ENCODE measurements at regions not wholly inside any gene's neighbourhood (a gene's known extent, or its start where the extent isn't known, plus 50 kb on each side); places are given as distances from the start of the nearest gene placed in this dataset.
"Not testable (repeated sequence)": the region's sequence is repeated elsewhere in the genome, so short reads cannot be mapped to it uniquely, and the experiment has no call there.

DNA sequence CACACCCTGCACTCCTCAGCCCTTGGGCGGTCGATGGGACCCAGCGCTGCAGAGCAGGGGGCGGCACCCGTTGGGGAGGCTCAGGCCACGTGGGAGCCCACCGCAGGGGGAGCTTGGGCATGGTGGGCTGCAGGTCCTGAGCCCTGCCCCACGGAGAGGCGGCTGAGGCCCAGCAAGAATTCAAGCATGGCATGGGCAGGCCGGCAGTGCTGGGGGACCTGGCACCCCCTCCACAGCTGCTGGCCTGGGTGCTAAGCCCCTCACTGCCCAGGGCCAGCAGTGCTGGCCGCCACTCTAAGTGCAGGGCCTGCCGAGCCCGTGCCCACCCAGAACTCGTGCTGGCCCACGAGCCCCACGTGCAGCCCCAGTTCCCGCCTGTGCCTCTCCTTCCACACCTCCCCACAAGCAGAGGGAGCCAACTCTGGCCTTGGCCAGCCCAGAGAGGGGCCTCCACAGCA, 555.0 kb upstream of the ADGRL4 start:
- DNase-seq (ENCODE audit: low read depth in 2 of 2): no peak

DNA sequence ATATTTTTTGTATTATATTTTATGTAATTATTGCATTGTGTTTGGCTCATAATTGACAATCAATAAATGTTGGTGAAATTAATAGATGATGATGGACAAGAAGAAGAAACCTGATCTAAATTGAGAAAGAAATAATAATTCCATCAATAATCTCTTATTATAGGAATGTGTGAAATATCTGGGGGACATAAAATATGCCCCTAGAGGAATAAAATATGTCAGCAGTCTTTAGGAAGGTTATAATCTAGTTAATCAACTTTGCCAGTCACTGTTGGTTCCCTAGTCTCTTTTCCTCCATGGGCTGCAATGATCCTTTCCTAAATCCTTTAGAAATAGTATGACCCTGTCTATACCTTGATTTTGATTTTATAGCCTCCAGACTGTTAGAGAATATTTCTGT, 549.7 kb upstream of the ADGRL4 start:
- DNase-seq (ENCODE audit: low read depth in 2 of 2): no peak

DNA sequence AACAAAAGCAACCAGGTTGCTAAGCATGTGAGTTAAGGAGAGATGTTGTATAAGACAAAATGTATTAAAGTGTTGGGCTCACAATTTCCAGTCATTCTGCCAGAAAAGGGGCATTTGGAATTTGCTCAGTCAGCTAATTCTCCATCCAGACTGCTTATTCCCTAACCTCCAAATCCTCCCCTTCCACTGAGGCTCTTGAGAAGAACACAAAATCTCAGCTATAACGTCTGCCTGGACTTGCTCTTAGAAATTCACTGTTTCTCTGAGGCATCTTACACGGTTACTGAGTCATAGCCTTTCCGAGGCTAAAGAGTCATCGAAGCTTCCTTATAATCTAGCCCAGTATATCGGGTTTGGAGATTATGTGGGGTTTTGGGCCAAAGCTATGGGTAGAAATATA, 548.2 kb upstream of the ADGRL4 start:
- no peak for DNase-seq (ENCODE audit: low read depth in 2 of 2)

GRCh38 chr1:79551321-79551720, 544.8 kb upstream of the ADGRL4 start:
- no peak for DNase-seq (ENCODE audit: low read depth in 2 of 2)

GRCh38 chr1:79550402-79550801, 543.9 kb upstream of the ADGRL4 start:
- no peak for DNase-seq (ENCODE audit: low read depth in 2 of 2)

- DNase-seq (ENCODE audit: low read depth in 2 of 2): no peak
These were observed 542.7 kb upstream of the ADGRL4 start for GRCh38 chr1:79549201-79549600.

DNA sequence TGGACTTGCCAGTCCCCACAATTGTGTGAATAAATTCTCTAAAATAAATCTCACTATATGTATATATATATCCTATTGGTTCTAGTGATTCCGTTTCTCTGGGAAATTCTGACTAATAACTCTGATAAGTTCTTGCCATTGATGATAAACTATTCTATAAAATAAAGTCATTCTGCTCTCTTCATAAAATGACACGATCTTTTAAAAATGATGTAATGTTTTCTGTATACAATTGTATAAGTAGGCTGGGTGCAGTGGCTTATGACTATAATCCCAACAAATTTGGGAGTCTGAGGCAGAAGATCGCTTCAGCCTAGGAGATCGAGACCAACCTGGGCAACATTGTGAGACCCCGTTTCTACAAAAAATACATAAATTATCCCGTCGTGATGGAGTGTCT, 541.0 kb upstream of the ADGRL4 start:
- DNase-seq (ENCODE audit: low read depth in 2 of 2): no peak

- no peak for DNase-seq (ENCODE audit: low read depth in 2 of 2)
These were observed 536.9 kb upstream of the ADGRL4 start for GRCh38 chr1:79543394-79543793.

DNA sequence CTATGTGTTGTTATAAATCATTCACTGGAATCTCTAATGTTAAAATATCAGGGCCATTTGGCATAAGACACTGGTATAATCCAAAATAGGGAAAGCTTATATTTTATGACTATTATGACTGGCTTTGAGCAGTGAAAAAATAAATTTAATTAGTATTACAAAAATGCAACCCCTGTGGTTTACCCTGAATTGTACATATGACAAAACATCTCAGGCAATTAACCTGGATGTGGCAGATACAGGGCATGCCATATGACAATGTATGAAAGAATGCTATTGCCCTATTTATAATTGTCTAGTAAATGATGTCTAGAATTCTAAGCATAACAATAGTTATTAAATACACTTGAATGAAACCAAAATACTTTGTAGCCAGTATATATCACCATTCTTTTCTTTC, 532.5 kb upstream of the ADGRL4 start:
- no peak for DNase-seq (ENCODE audit: low read depth in 2 of 2)

- no peak for DNase-seq (ENCODE audit: low read depth in 2 of 2)
These were observed 526.0 kb upstream of the ADGRL4 start for GRCh38 chr1:79532555-79532954.

DNA sequence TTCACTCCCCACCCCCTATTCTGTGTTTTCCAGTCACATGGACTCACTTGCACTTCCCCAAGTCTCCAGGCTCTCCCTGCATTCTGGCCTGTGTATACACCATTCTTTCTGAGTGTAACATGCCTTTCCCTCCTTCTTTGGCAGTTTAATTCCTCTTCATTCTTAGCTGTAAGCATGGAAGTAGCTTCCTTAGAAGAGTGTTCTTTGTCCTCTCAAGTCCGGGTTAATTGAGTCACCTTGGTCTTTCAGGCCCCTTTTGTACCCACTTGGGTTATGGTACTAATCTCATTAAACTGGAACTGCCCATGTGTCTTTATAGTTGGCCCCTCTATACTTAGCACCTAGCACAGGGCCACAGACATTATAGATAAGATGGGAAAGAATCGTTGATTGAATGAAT, 525.3 kb upstream of the ADGRL4 start:
- no peak for DNase-seq (ENCODE audit: low read depth in 2 of 2)

DNA sequence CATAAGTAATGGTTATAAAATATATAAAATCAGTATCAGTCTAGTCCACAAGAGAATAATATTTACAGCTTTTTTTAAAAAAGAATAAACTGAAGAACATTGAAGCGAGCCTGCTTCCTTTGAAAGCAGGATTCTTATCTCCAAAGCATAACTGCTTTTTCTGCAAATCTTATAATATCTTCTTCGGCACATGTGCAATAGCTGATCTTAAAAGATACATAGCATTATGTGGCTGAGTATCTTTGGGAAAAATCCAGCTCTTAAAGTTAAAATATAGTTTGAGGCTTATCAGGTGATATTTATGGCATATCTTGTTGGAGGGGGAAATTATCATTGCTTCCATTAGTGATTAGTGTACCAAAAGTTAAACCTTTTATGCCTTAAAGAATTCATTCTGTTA, 523.9 kb upstream of the ADGRL4 start:
- DNase-seq (ENCODE audit: low read depth in 2 of 2): no peak

GRCh38 chr1:79530055-79530454, 523.5 kb upstream of the ADGRL4 start:
- no peak for DNase-seq (ENCODE audit: low read depth in 2 of 2)

GRCh38 chr1:79524126-79524525, 517.6 kb upstream of the ADGRL4 start:
- DNase-seq (ENCODE audit: low read depth in 2 of 2): no peak

GRCh38 chr1:79519084-79519760, 512.7 kb upstream of the ADGRL4 start:
- DNase-seq (ENCODE audit: low read depth in 2 of 2): no peak

- DNase-seq (ENCODE audit: low read depth in 2 of 2): no peak
These were observed 511.1 kb upstream of the ADGRL4 start for GRCh38 chr1:79517470-79518224.

GRCh38 chr1:79507770-79508169, 501.2 kb upstream of the ADGRL4 start:
- DNase-seq (ENCODE audit: low read depth in 2 of 2): no peak

DNA sequence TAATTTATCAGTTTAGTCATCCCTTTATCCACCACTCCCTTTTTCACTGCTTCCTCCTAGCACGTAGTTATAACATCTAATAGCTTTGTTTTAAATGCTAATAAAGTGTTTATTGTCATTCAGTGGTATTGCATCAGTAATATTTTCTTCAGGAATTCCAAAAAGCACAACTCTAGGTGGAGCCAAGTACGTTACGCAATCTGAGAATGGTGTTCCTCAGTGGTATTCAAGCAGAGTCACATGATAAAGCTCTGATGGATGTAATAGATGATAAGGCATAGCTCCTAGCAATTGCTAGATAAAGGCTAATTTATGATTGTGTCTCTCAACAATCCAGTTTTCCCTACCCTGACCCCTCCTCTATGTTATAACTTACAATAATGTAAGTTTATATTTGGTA, 494.6 kb upstream of the ADGRL4 start:
- no peak for DNase-seq (ENCODE audit: low read depth in 2 of 2)

- no peak for DNase-seq (ENCODE audit: low read depth in 2 of 2)
These were observed 493.0 kb upstream of the ADGRL4 start for GRCh38 chr1:79499541-79499940.

GRCh38 chr1:79497193-79497773, 490.8 kb upstream of the ADGRL4 start:
- DNase-seq (ENCODE audit: low read depth in 2 of 2): peak; percentile 49 to 55

DNA sequence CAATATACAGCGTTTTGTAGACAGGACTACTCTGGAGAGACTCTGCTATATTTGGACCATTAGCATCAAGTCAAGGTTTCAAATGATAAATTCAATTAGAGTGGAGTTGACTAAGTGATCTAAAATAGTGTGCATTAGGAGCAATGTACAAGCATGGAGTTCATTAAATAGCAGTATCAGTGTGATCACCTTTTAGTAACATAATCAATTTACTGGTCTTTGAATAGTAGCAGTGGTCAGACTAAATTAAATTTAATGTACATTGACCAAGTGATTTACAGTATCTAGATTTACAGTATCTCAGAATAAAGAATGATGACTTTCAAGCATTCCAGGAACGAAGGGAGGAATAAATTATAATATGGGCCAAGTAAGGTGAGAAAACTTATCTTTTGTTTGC, 489.6 kb upstream of the ADGRL4 start:
- DNase-seq (ENCODE audit: low read depth in 2 of 2): no peak

DNA sequence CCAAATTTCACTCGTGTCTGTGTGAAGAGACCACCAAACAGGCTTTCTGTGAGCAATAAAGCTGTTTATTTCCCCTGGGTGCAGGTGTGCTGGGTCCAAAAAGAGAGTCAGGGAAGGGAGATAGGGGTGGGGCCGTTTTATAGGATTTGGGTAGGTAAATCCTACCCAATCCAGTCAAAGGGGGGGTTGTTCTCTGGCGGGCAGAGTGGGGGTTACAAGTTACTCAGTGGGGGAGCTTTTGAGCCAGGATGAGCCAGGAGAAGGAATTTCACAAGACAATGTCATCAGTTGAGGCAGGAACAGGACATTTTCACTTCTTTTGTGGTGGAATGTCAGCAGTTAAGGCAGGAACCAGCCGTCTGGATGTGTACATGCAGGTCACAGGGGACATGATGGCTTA, 487.2 kb upstream of the ADGRL4 start:
- not testable (repeated sequence) for DNase-seq (ENCODE audit: low read depth in 2 of 2)

DNA sequence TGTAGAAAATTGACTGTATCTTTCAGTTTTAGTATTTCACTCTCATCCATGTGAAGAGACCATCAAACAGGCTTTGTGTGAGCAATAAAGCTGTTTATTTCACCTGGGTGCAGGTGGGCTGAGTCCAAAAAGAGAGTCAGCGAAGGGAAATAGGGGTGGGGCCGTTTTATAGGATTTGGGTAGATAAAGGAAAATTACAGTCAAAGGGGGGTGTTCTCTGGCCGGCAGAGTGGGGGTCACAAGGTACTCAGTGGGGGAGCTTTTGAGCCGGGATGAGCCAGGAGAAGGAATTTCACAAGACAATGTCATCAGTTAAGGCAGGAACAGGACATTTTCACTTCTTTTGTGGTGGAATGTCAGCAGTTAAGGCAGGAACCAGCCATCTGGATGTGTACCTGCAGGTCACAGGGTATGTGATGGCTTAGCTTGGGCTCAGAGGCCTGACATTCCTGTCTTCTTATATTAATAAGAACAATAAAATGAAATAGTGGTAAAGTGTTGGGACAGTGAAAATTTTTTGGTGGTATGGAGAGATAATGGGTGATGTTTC, 482.1 kb upstream of the ADGRL4 start:
- not testable (repeated sequence) for DNase-seq (ENCODE audit: low read depth in 2 of 2)

Measured in lung microvascular endothelial cell (primary cell).